ENCODE measurements at regions not wholly inside any gene's neighbourhood (a gene's known extent, or its start where the extent isn't known, plus 50 kb on each side); places are given as distances from the start of the nearest gene placed in this dataset.

- H3K9ac ChIP-seq (ENCODE audit: extremely low read depth, insufficient read length, low read length), result no peak overlapping the region
- no peak overlapping the region for H2BK15ac ChIP-seq (ENCODE audit: low read depth, low read length)
- DNase-seq, result no peak
- H3K79me2 ChIP-seq (ENCODE audit: insufficient read depth, low read length), result no peaks in the 10 kb centered on the region
- H3K4me3 Mint-ChIP-seq, result no peak overlapping the region
- no peaks in the 10 kb centered on the region for H3K23me2 ChIP-seq (ENCODE audit: insufficient read length, low read depth, low read length, poor library complexity, severe bottlenecking)
- H2BK5ac ChIP-seq (ENCODE audit: insufficient read length, low read length), result no peak overlapping the region
- H3K36me3 Mint-ChIP-seq (ENCODE audit: insufficient read depth in 1 of 3, low read depth in 3 of 3), result 0 out of 7 replicates have a peak, but pooled peaks cover 0 to 4% (median 0%) of the 10 kb centered on the region in 3 experiments
- no peak overlapping the region for H3K14ac ChIP-seq (ENCODE audit: insufficient read depth, low read length)
- H2BK120ac ChIP-seq (ENCODE audit: low read depth, low read length, poor library complexity, severe bottlenecking), result no peak overlapping the region
- H3K27ac ChIP-seq (ENCODE audit: insufficient read length, low read depth, low read length), result no peak overlapping the region
- H3K27me3 Mint-ChIP-seq (ENCODE audit: low read depth), result no peaks in the 10 kb centered on the region
- H2AK5ac ChIP-seq (ENCODE audit: insufficient read length, low read length), result no peak overlapping the region
- no peaks in the 10 kb centered on the region for H3K4me1 ChIP-seq (ENCODE audit: insufficient read depth, low read length)
- no peak overlapping the region for H4K5ac ChIP-seq (ENCODE audit: insufficient read length, low read depth, low read length)
- H3K27me3 ChIP-seq (ENCODE audit: insufficient read depth, low read length), result no peaks in the 10 kb centered on the region
- no peak overlapping the region for H4K8ac ChIP-seq (replicated peaks; ENCODE audit: insufficient read length, low read depth, low read length)
- H3K9me3 ChIP-seq (ENCODE audit: control insufficient read depth, low read depth, low read length), result no peaks in the 10 kb centered on the region
- no peak overlapping the region for H3K56ac ChIP-seq (ENCODE audit: insufficient read length, low read depth, low read length)
- no peak overlapping the region for H3K27ac Mint-ChIP-seq
- H3K4ac ChIP-seq (ENCODE audit: low read depth, low read length), result no peak overlapping the region
- no peak overlapping the region for H3K18ac ChIP-seq (ENCODE audit: insufficient read length, low read depth, low read length)
- no CpG with 5 or more reads among the region's 3 CpGs for WGBS (ENCODE audit: extremely low coverage, insufficient read length, low lambda C conversion rate)
- H3K4me1 Mint-ChIP-seq, result no peaks in the 10 kb centered on the region
- no peak overlapping the region for H3K23ac ChIP-seq (ENCODE audit: insufficient read length, low read depth, low read length)
- H3K4me2 ChIP-seq (ENCODE audit: insufficient read depth, insufficient read length, low read length), result no peak overlapping the region
- TF ChIP-seq CTCF (conservative IDR thresholded peaks at IDR 0.05), result no peak
- no peak overlapping the region for H2AFZ ChIP-seq (ENCODE audit: low read length)
- H3K9me3 Mint-ChIP-seq, result peaks cover 2 to 6% of the 10 kb centered on the region in 2 experiments; a peak in 3 of 5 replicates
- H2BK12ac ChIP-seq (ENCODE audit: insufficient read length, low read depth, low read length), result no peak overlapping the region
- no peaks in the 10 kb centered on the region for H3K79me1 ChIP-seq (ENCODE audit: insufficient read depth, low read depth, low read length, poor library complexity, severe bottlenecking)
- H4K91ac ChIP-seq (ENCODE audit: insufficient read length, low read depth, low read length), result no peak overlapping the region
- H3T11ph ChIP-seq (ENCODE audit: low read length), result no peak overlapping the region
- no peak overlapping the region for H2BK20ac ChIP-seq (ENCODE audit: low read depth, low read length, poor library complexity, severe bottlenecking)
- H4K20me1 ChIP-seq (ENCODE audit: control insufficient read depth, insufficient read depth, insufficient read length), result no peaks in the 10 kb centered on the region
Measured at GRCh38 chr3:102660653-102661052, 225.8 kb downstream of the ZPLD1 start.
